GM23248 (cell line): ENCODE measurements at regions not wholly inside any gene's neighbourhood (a gene's known extent, or its start where the extent isn't known, plus 50 kb on each side); places are given as distances from the start of the nearest gene placed in this dataset.
A peak's percentile ranks its signal among the peaks of the same experiment; 100 is the strongest.

Experiments
- DNase-seq: peaks from one replicate; pipeline ENCODE4 v3.0.0-alpha.2; 2015
- H2AFZ ChIP-seq: fragments of 200-600 bp; sonication (generic); 2 replicates; pipeline ENCODE4 v1.6.1; 2016; ENCODE audit warnings: antibody characterized with exemption
- H3F3A ChIP-seq: fragments of 200-600 bp; sonication (generic); 2 replicates; pipeline ENCODE4 v1.6.1; 2016; ENCODE audit warnings: mild to moderate bottlenecking, antibody characterized with exemption, mixed run types; ENCODE audit not compliant: insufficient read depth
- H3K27ac ChIP-seq: fragments of 200-600 bp; sonication (generic); 2 replicates; pipeline ENCODE4 v1.5.1; 2016; ENCODE audit warnings: mild to moderate bottlenecking
- H3K27me3 ChIP-seq: fragments of 200-600 bp; sonication (generic); replicated peaks from 2 replicates; pipeline ENCODE4 v1.6.1; 2016; ENCODE audit warnings: mild to moderate bottlenecking; ENCODE audit not compliant: insufficient read depth
- H3K36me3 ChIP-seq: fragments of 200-600 bp; sonication (generic); 2 replicates; pipeline ENCODE4 v1.6.1; 2016; ENCODE audit warnings: low read depth, mild to moderate bottlenecking
- H3K4me1 ChIP-seq: fragments of 200-600 bp; sonication (generic); 2 replicates; pipeline ENCODE4 v1.6.1; 2016; ENCODE audit warnings: mild to moderate bottlenecking; ENCODE audit not compliant: insufficient read depth
- H3K4me2 ChIP-seq: fragments of 200-600 bp; sonication (generic); one replicate; pipeline ENCODE4 v1.6.1; 2016; ENCODE audit warnings: mild to moderate bottlenecking; ENCODE audit not compliant: unreplicated experiment
- H3K4me3 ChIP-seq: fragments of 200-600 bp; sonication (generic); 2 replicates; pipeline ENCODE4 v1.5.1; 2016; ENCODE audit warnings: mild to moderate bottlenecking
- H3K79me2 ChIP-seq: fragments of 200-600 bp; sonication (generic); 2 replicates; pipeline ENCODE4 v1.6.1; 2016; ENCODE audit warnings: mild to moderate bottlenecking; ENCODE audit not compliant: insufficient read depth
- H3K9ac ChIP-seq: fragments of 200-600 bp; sonication (generic); 2 replicates; pipeline ENCODE4 v1.6.1; 2016; ENCODE audit warnings: mild to moderate bottlenecking
- H3K9me2 ChIP-seq: fragments of 200-600 bp; sonication (generic); 2 replicates; pipeline ENCODE4 v1.6.1; 2016; ENCODE audit warnings: mixed run types, mild to moderate bottlenecking, moderate library complexity; ENCODE audit not compliant: insufficient read depth
- H3K9me3 ChIP-seq: fragments of 200-600 bp; sonication (generic); one replicate; pipeline ENCODE4 v1.6.1; 2017; ENCODE audit warnings: low read depth
- H4K20me1 ChIP-seq: fragments of 200-600 bp; sonication (generic); 2 replicates; pipeline ENCODE4 v1.6.0; 2016; ENCODE audit not compliant: insufficient read depth
- EZH2 ChIP-seq: fragments of 200-600 bp; sonication (generic); IDR thresholded peaks from 2 replicates; pipeline ENCODE4 v1.6.1; 2018; ENCODE audit warnings: antibody characterized with exemption, mild to moderate bottlenecking; ENCODE audit not compliant: insufficient read depth, poor library complexity, severe bottlenecking
- EZH2phosphoT487 ChIP-seq: fragments of 200-600 bp; sonication (generic); IDR thresholded peaks from 2 replicates; pipeline ENCODE4 v1.6.1; 2018; ENCODE audit warnings: antibody characterized with exemption, moderate library complexity, mild to moderate bottlenecking, low read depth; ENCODE audit not compliant: insufficient read depth
- WGBS, 2 experiments: methylation state at CpG; one replicate each; pipeline ENCODE4 v1.1.6; 2015 to 2017; ENCODE audit warnings: low lambda C conversion rate in 2 of 2, low coverage in 1 of 2; ENCODE audit errors: missing lambda C conversion rate in 2 of 2; 5-methylcytosine and 5-hydroxymethylcytosine counted together
- in situ Hi-C: fragments of 300-500 bp; cut with MboI; formaldehyde crosslinking; loops from 2 replicates; pipeline ENCODE4 v1.15.0; 2020

- H3K4me3 ChIP-seq: no peak overlapping the region
- TF ChIP-seq EZH2phosphoT487: no peak
- TF ChIP-seq EZH2: no peak
- in situ Hi-C loops: loop anchor here (10.0 kb wide), 1 partner anchor 395 kb away; no protein-coding TSS in a partner anchor
- 38 to 39% methylated on average over 3 of the region's 3 CpGs for WGBS, 2 experiments
- no peaks in the 10 kb centered on the region for H3K9me2 ChIP-seq
- no peak overlapping the region for H3K9ac ChIP-seq
- H3K4me1 ChIP-seq: peaks cover 9% of the 10 kb centered on the region; the same call in 1 of the 2 replicates
- no peaks in the 10 kb centered on the region for H3F3A ChIP-seq
- H3K27ac ChIP-seq: no peak overlapping the region
- H2AFZ ChIP-seq: 0 out of 2 replicates have a peak overlapping the region, but pooled peaks have one; percentile 28
- no peaks in the 10 kb centered on the region for H4K20me1 ChIP-seq
- no peaks in the 10 kb centered on the region for H3K9me3 ChIP-seq
- no peaks in the 10 kb centered on the region for H3K79me2 ChIP-seq
- no peaks in the 10 kb centered on the region for H3K27me3 ChIP-seq
- peak; percentile 21 for DNase-seq
- no peaks in the 10 kb centered on the region for H3K36me3 ChIP-seq
- H3K4me2 ChIP-seq: no peak overlapping the region
These were observed 402.9 kb downstream of the PCDH18 start for GRCh38 chr4:137129441-137129840.

- in situ Hi-C loops: loop anchor here (10.0 kb wide), 1 partner anchor 400 kb away; no protein-coding TSS in a partner anchor
These were observed 407.3 kb downstream of the PCDH18 start for GRCh38 chr4:137125011-137125410.

GRCh38 chr4:137124278-137124932 lies 407.9 kb downstream of the PCDH18 start:
- H3K4me1 ChIP-seq: peaks cover 7% of the 10 kb centered on the region; the same call in 1 of the 2 replicates
- no peaks in the 10 kb centered on the region for H3K9me2 ChIP-seq
- no peaks in the 10 kb centered on the region for H3K36me3 ChIP-seq
- 0 to 2% methylated on average over 5 of the region's 5 CpGs for WGBS, 2 experiments
- H3K4me2 ChIP-seq: peak overlapping the region; percentile 85
- H2AFZ ChIP-seq: peak overlapping the region; percentile 89
- H4K20me1 ChIP-seq: no peaks in the 10 kb centered on the region
- in situ Hi-C loops: loop anchor here (10.0 to 25.0 kb wide), 3 partner anchors 400 to 1538 kb away; no protein-coding TSS in a partner anchor
- peak overlapping the region; percentile 80 for H3K4me3 ChIP-seq
- DNase-seq: peak; percentile 87
- H3K27me3 ChIP-seq: no peaks in the 10 kb centered on the region
- no peaks in the 10 kb centered on the region for H3K9me3 ChIP-seq
- no peaks in the 10 kb centered on the region for H3K79me2 ChIP-seq
- no peak for TF ChIP-seq EZH2
- no peak for TF ChIP-seq EZH2phosphoT487
- H3K27ac ChIP-seq: peak overlapping the region; percentile 49
- H3K9ac ChIP-seq: peak overlapping the region; percentile 75
- H3F3A ChIP-seq: no peaks in the 10 kb centered on the region

More at GRCh38 chr4:137125011-137125410, 407.3 kb downstream of the PCDH18 start:
- H3K27me3 ChIP-seq: no peaks in the 10 kb centered on the region
- H3K9me3 ChIP-seq: no peaks in the 10 kb centered on the region
- H3K4me1 ChIP-seq: peaks cover 9% of the 10 kb centered on the region; the same call in 1 of the 2 replicates
- peak overlapping the region; percentile 85 for H3K4me2 ChIP-seq
- no peaks in the 10 kb centered on the region for H3K9me2 ChIP-seq
- H4K20me1 ChIP-seq: no peaks in the 10 kb centered on the region
- H3F3A ChIP-seq: no peaks in the 10 kb centered on the region
- peak; percentile 78 for DNase-seq
- peak overlapping the region; percentile 75 for H3K9ac ChIP-seq
- peak overlapping the region; percentile 80 for H3K4me3 ChIP-seq
- H3K79me2 ChIP-seq: no peaks in the 10 kb centered on the region
- H3K36me3 ChIP-seq: no peaks in the 10 kb centered on the region
- peak overlapping the region; percentile 49 for H3K27ac ChIP-seq
- TF ChIP-seq EZH2phosphoT487: no peak
- no peak for TF ChIP-seq EZH2
- peak overlapping the region; percentile 89 for H2AFZ ChIP-seq
- 0 to 2% methylated on average over 3 of the region's 3 CpGs for WGBS, 2 experiments

GRCh38 chr4:137122876-137123275 lies 409.4 kb downstream of the PCDH18 start:
- Histone ChIP-seq H3K27ac (no peak overlapping the region), H3K79me2 (no peaks in the 10 kb centered on the region), H3K36me3 (no peaks in the 10 kb centered on the region), H3K4me2 (no peak overlapping the region), H3K9ac (no peak overlapping the region), H2AFZ (no peak overlapping the region), H3K4me1 (peaks cover 3% of the 10 kb centered on the region; the same call in 1 of the 2 replicates), H3K9me3 (no peaks in the 10 kb centered on the region), H4K20me1 (no peaks in the 10 kb centered on the region), H3K4me3 (no peak overlapping the region), H3K27me3 (no peaks in the 10 kb centered on the region), H3F3A (no peaks in the 10 kb centered on the region), H3K9me2 (no peaks in the 10 kb centered on the region)
- WGBS, 2 experiments: 91 to 99% methylated on average over 2 of the region's 2 CpGs
- TF ChIP-seq EZH2phosphoT487: no peak
- no peak for TF ChIP-seq EZH2
- DNase-seq: no peak
- in situ Hi-C loops: loop anchor here (10.0 to 25.0 kb wide), 3 partner anchors 402 to 1539 kb away; no protein-coding TSS in a partner anchor
